ENCODE measurements at regions not wholly inside any gene's neighbourhood (a gene's known extent, or its start where the extent isn't known, plus 50 kb on each side); places are given as distances from the start of the nearest gene placed in this dataset.

GRCh38 chr6:9496837-9497236, 918.0 kb downstream of the TFAP2A start (continued):
- TF ChIP-seq RXRA (IDR thresholded peaks at IDR 0.05) (no peak), EGR1 (IDR thresholded peaks at IDR 0.05; ENCODE audit: low read depth in 2 of 2) (no peak)

- 53% methylated on average over 1 of the region's 1 CpG for whole genome bisulfite sequencing
- Histone ChIP-seq H3K36me3 (ENCODE audit: control insufficient read depth in 4 of 4, insufficient read depth in 3 of 4, low read depth in 1 of 4, low read length in 3 of 4) (no peaks in the 10 kb centered on the region), H3K9ac (ENCODE audit: low read depth in 1 of 2, low read length in 2 of 2) (no peak overlapping the region), H3K9me3 (ENCODE audit: control insufficient read depth in 4 of 4, low read length in 3 of 4) (no peaks in the 10 kb centered on the region), H3K27me3 (ENCODE audit: control insufficient read depth in 4 of 4, insufficient read depth in 4 of 4, low read length in 3 of 4) (no peaks in the 10 kb centered on the region), H3K27ac (ENCODE audit: low read depth in 1 of 2, low read length in 2 of 2) (no peak overlapping the region), H3K4me3 (ENCODE audit: low read depth in 1 of 3, low read length in 3 of 3) (no peak overlapping the region), H3K4me1 (ENCODE audit: control insufficient read depth in 4 of 4, insufficient read depth in 4 of 4, low read length in 3 of 4) (no peaks in the 10 kb centered on the region)
- no peak for TF ChIP-seq ATF3 (IDR thresholded peaks at IDR 0.05)
- TF ChIP-seq REST (IDR thresholded peaks at IDR 0.05): no peak
- TF ChIP-seq GABPA (IDR thresholded peaks at IDR 0.05 in 1 of 2, conservative IDR thresholded peaks at IDR 0.05 in 1 of 2): no peak
- TF ChIP-seq RAD21 (IDR thresholded peaks at IDR 0.05): no peak
- no peak for TF ChIP-seq JUND (IDR thresholded peaks at IDR 0.05)
- TF ChIP-seq HNF4G (IDR thresholded peaks at IDR 0.05): no peak
- no peak for TF ChIP-seq YY1 (IDR thresholded peaks at IDR 0.05)
- TF ChIP-seq RXRA (IDR thresholded peaks at IDR 0.05): no peak
- TF ChIP-seq MAX (IDR thresholded peaks at IDR 0.05): no peak
- no peak for TF ChIP-seq ZBTB33 (IDR thresholded peaks at IDR 0.05)
- TF ChIP-seq HNF4A (conservative IDR thresholded peaks at IDR 0.05): no peak
- TF ChIP-seq NR2F2 (IDR thresholded peaks at IDR 0.05): no peak
- no peak for DNase-seq (ENCODE audit: low spot score)
These were observed 920.0 kb downstream of the TFAP2A start for GRCh38 chr6:9494864-9495263.

- Histone ChIP-seq H3K9ac (ENCODE audit: low read depth in 1 of 2, low read length in 2 of 2) (no peak overlapping the region), H3K9me3 (ENCODE audit: control insufficient read depth in 4 of 4, low read length in 3 of 4) (no peaks in the 10 kb centered on the region), H3K36me3 (ENCODE audit: control insufficient read depth in 4 of 4, insufficient read depth in 3 of 4, low read depth in 1 of 4, low read length in 3 of 4) (no peaks in the 10 kb centered on the region), H3K4me1 (ENCODE audit: control insufficient read depth in 4 of 4, insufficient read depth in 4 of 4, low read length in 3 of 4) (no peaks in the 10 kb centered on the region), H3K4me3 (ENCODE audit: low read depth in 1 of 3, low read length in 3 of 3) (no peak overlapping the region), H3K27ac (ENCODE audit: low read depth in 1 of 2, low read length in 2 of 2) (no peak overlapping the region), H3K27me3 (ENCODE audit: control insufficient read depth in 4 of 4, insufficient read depth in 4 of 4, low read length in 3 of 4) (peaks cover 0 to 2% (median 0%) of the 10 kb centered on the region in 4 donors)
- 59% methylated on average over 3 of the region's 3 CpGs for WGBS
- no peak for DNase-seq (ENCODE audit: low spot score)
- no peak for TF ChIP-seq GABPA (IDR thresholded peaks at IDR 0.05 in 1 of 2, conservative IDR thresholded peaks at IDR 0.05 in 1 of 2)
- no peak for TF ChIP-seq FOXA2 (IDR thresholded peaks at IDR 0.05)
- no peak for TF ChIP-seq MAX (IDR thresholded peaks at IDR 0.05)
- TF ChIP-seq EGR1 (IDR thresholded peaks at IDR 0.05; ENCODE audit: low read depth in 2 of 2): no peak
- no peak for TF ChIP-seq YY1 (IDR thresholded peaks at IDR 0.05)
- no peak for TF ChIP-seq TAF1 (conservative IDR thresholded peaks at IDR 0.05)
- no peak for TF ChIP-seq RXRA (IDR thresholded peaks at IDR 0.05)
- TF ChIP-seq HNF4A (conservative IDR thresholded peaks at IDR 0.05): no peak
- TF ChIP-seq CTCF (IDR thresholded peaks at IDR 0.05; ENCODE audit: low read depth, low read length, missing input control): no peak
- TF ChIP-seq ATF3 (IDR thresholded peaks at IDR 0.05): no peak
- no peak for TF ChIP-seq FOXA1 (IDR thresholded peaks at IDR 0.05)
- no peak for TF ChIP-seq RAD21 (IDR thresholded peaks at IDR 0.05)
- no peak for TF ChIP-seq JUND (IDR thresholded peaks at IDR 0.05)
- TF ChIP-seq REST (IDR thresholded peaks at IDR 0.05): no peak
These were observed 922.1 kb downstream of the TFAP2A start for GRCh38 chr6:9492790-9493189.

Measured in liver (tissue), 8 donors.